Upper lobe of left lung (tissue), 6 donors: ENCODE measurements at regions not wholly inside any gene's neighbourhood (a gene's known extent, or its start where the extent isn't known, plus 50 kb on each side); places are given as distances from the start of the nearest gene placed in this dataset.

ENCODE experiments used
- ATAC-seq, 2 donors: fragments of 200-7000 bp; cut with Tn5 transposase; one replicate each; pipeline ENCODE4 v1.9.1; 2022; ENCODE audit warnings: mild to moderate bottlenecking in 2 of 2, moderate library complexity in 2 of 2; ENCODE audit not compliant: low FRiP score in 2 of 2
- DNase-seq, 2 donors: peaks; one replicate each; pipeline ENCODE4 v3.0.0-alpha.2; 2019 to 2020
- H3K27ac ChIP-seq, 4 donors: fragments of 200-600 bp; sonication (generic); one replicate each; pipeline ENCODE4 v1.5.1; 2016 to 2019
- H3K27me3 ChIP-seq, 4 donors: fragments of 200-600 bp; sonication (generic); one replicate each; pipeline ENCODE4 v1.5.1; 2017 to 2019
- H3K36me3 ChIP-seq, 4 donors: fragments of 200-600 bp; sonication (generic); one replicate each; pipeline ENCODE4 v1.5.1; 2016 to 2019
- H3K4me1 ChIP-seq, 4 donors: fragments of 200-600 bp; sonication (generic); one replicate each; pipeline ENCODE4 v1.5.1; 2018 to 2019
- H3K4me3 ChIP-seq, 4 donors: fragments of 200-600 bp; sonication (generic); one replicate each; pipeline ENCODE4 v1.5.1; 2017 to 2019; ENCODE audit warnings: mild to moderate bottlenecking in 2 of 4, moderate library complexity in 1 of 4
- H3K9me3 ChIP-seq, 4 donors: fragments of 200-600 bp; sonication (generic); one replicate each; pipeline ENCODE4 v1.5.1; 2018 to 2019
- CTCF ChIP-seq, 6 experiments: fragments of 450-650 bp in 4 of 6; fragments of 200-600 bp in 2 of 6; sonication (generic) in 2 of 6; IDR thresholded peaks; one replicate each; pipeline ENCODE4 v1.5.1; 2016 to 2019; ENCODE audit warnings: antibody characterized with exemption in 6 of 6
- EP300 ChIP-seq, 4 donors: sonication (generic); formaldehyde crosslinking; IDR thresholded peaks; one replicate each; pipeline ENCODE4 v1.5.1; 2017; ENCODE audit warnings: antibody characterized with exemption in 4 of 4, control low read depth in 2 of 4
- POLR2A ChIP-seq, 4 donors: fragments of 450-650 bp; IDR thresholded peaks; one replicate each; pipeline ENCODE4 v1.5.1; 2016 to 2017; ENCODE audit warnings: antibody characterized with exemption in 4 of 4, mild to moderate bottlenecking in 2 of 4
- POLR2AphosphoS5 ChIP-seq, 2 donors: sonication (generic); formaldehyde crosslinking; IDR thresholded peaks; one replicate each; pipeline ENCODE4 v1.5.1; 2017; ENCODE audit warnings: antibody characterized with exemption in 2 of 2
- WGBS, 2 donors: methylation state at CpG; one replicate each; pipeline ENCODE4 v1.1.5; 2017 to 2018; 5-methylcytosine and 5-hydroxymethylcytosine counted together
- donor health status: DM: no; HTN: no; CAD: no; lungs with moderate emphysema.
- donor health status: DM: no; HTN: yes; CAD: no; lungs with severe emphysema.

GRCh38 chr6:81130061-81130460, 622.4 kb downstream of the TENT5A start:
- no peak for DNase-seq
- no peaks in the 10 kb centered on the region for H3K4me1 ChIP-seq
- TF ChIP-seq POLR2A (IDR thresholded peaks at IDR 0.05) (no peak), CTCF (IDR thresholded peaks at IDR 0.05) (no peak), POLR2AphosphoS5 (IDR thresholded peaks at IDR 0.05) (no peak), EP300 (IDR thresholded peaks at IDR 0.05) (no peak)
- WGBS, 2 donors: 72 to 77% methylated on average over 2 of the region's 2 CpGs
- no peaks in the 10 kb centered on the region for H3K36me3 ChIP-seq
- no peak for ATAC-seq
- H3K27me3 ChIP-seq: no peaks in the 10 kb centered on the region
- no peaks in the 10 kb centered on the region for H3K9me3 ChIP-seq
- no peak overlapping the region for H3K4me3 ChIP-seq
- H3K27ac ChIP-seq: no peak overlapping the region

- Histone ChIP-seq H3K9me3 (no peaks in the 10 kb centered on the region), H3K27ac (no peak overlapping the region), H3K4me1 (no peaks in the 10 kb centered on the region), H3K36me3 (no peaks in the 10 kb centered on the region), H3K27me3 (no peaks in the 10 kb centered on the region), H3K4me3 (no peak overlapping the region)
- 47 to 72% methylated on average over 1 of the region's 1 CpG for WGBS, 2 donors
- DNase-seq (no peak), ATAC-seq (no peak)
- TF ChIP-seq EP300 (IDR thresholded peaks at IDR 0.05) (no peak), CTCF (IDR thresholded peaks at IDR 0.05) (no peak), POLR2A (IDR thresholded peaks at IDR 0.05) (no peak), POLR2AphosphoS5 (IDR thresholded peaks at IDR 0.05) (no peak)
These were observed 623.8 kb downstream of the TENT5A start for GRCh38 chr6:81128671-81129070.

- no peak for DNase-seq
- Histone ChIP-seq H3K4me1 (no peaks in the 10 kb centered on the region), H3K27ac (no peak overlapping the region), H3K27me3 (no peaks in the 10 kb centered on the region), H3K36me3 (no peaks in the 10 kb centered on the region), H3K9me3 (no peaks in the 10 kb centered on the region), H3K4me3 (no peak overlapping the region)
- ATAC-seq: peak in 1 of 2 donors; percentile 53
- WGBS, 2 donors: 81 to 98% methylated on average over 2 of the region's 2 CpGs
- TF ChIP-seq POLR2AphosphoS5 (IDR thresholded peaks at IDR 0.05): no peak
- TF ChIP-seq CTCF (IDR thresholded peaks at IDR 0.05): no peak
- TF ChIP-seq EP300 (IDR thresholded peaks at IDR 0.05): no peak
- no peak for TF ChIP-seq POLR2A (IDR thresholded peaks at IDR 0.05)
These were observed 626.3 kb downstream of the TENT5A start for GRCh38 chr6:81126150-81126549.

- no peak overlapping the region for H3K4me3 ChIP-seq
- H3K36me3 ChIP-seq: no peaks in the 10 kb centered on the region
- H3K4me1 ChIP-seq: no peaks in the 10 kb centered on the region
- H3K9me3 ChIP-seq: peaks cover 0 to 8% (median 2%) of the 10 kb centered on the region in 4 donors
- 84 to 97% methylated on average over 3 of the region's 3 CpGs for WGBS, 2 donors
- DNase-seq: no peak
- H3K27ac ChIP-seq: no peak overlapping the region
- ATAC-seq: no peak
- TF ChIP-seq CTCF (IDR thresholded peaks at IDR 0.05) (no peak), EP300 (IDR thresholded peaks at IDR 0.05) (no peak)
- H3K27me3 ChIP-seq: no peaks in the 10 kb centered on the region
These were observed 632.2 kb downstream of the TENT5A start for GRCh38 chr6:81120280-81120679.

- DNase-seq: no peak
- TF ChIP-seq POLR2AphosphoS5 (IDR thresholded peaks at IDR 0.05) (no peak), POLR2A (IDR thresholded peaks at IDR 0.05) (no peak)
- no peaks in the 10 kb centered on the region for H3K4me1 ChIP-seq
- ATAC-seq: no peak
- no peak overlapping the region for H3K27ac ChIP-seq
- no peaks in the 10 kb centered on the region for H3K9me3 ChIP-seq
- no peak overlapping the region for H3K4me3 ChIP-seq
- H3K36me3 ChIP-seq: no peaks in the 10 kb centered on the region
- WGBS, 2 donors: 67 to 68% methylated on average over 1 of the region's 1 CpG
- no peaks in the 10 kb centered on the region for H3K27me3 ChIP-seq
These were observed 646.5 kb downstream of the TENT5A start for GRCh38 chr6:81105998-81106397.
